Effector CD4-positive, alpha-beta T cell (primary cell): ENCODE measurements at regions not wholly inside any gene's neighbourhood (a gene's known extent, or its start where the extent isn't known, plus 50 kb on each side); places are given as distances from the start of the nearest gene placed in this dataset.
"Not testable (repeated sequence)": the region's sequence is repeated elsewhere in the genome, so short reads cannot be mapped to it uniquely, and the experiment has no call there.

Experiments used
- DNase-seq: peaks from one replicate; pipeline ENCODE4 v3.0.0-alpha.2; 2020

DNA sequence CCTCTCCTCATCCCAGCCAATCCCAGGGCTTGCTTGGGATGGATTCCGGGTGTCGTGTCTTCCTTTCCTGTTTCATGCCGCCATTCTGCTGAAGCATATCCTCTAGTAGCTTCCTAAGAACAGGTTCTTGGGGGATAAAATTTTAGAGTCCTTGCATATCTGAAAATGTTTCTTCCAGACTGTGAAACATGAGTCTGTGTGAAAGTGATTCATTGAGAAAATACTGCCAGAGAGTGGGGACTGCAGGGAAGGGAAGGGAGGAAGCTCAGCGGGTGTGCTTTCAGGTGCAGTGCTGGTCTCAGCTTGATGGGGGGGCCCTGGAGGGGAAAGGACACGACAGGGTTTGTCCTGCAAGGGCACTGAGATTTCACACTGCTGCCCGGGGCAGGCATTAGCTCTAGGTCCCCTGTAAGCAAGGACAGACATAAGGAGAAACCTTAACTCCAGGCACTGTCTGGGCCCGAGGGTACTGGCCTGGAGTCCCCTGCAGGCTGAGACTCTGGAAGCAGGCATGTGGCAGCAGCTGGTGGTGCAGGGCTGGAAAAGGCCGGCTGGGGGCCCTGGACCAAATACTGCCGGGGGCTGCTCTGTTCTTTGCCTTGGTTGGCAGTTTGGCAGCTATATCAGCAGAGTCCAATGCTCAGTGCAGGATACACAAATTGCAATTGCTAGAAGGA, 97.6 kb upstream of the HS6ST1 start:
- DNase-seq, result no peak

DNA sequence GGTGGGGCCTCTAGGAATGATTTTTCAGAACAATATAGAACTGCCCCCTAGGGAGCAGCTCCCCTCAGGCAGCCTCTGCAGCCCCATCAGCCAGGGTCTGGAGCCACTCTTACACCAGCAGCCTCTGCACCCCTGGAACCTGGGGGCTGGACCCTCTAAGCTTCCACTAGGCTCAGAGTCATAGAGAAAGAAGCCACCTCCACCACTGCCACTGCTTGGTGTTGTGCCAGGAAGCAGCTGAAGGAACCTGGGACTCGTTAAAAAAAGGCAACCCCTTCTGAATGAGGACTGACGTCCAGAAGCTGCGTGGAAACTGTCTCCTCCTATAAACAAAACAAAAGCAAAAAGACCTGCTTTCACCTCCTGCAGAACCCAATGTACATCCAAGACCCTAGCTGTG, 98.1 kb upstream of the HS6ST1 start:
- no peak for DNase-seq

DNA sequence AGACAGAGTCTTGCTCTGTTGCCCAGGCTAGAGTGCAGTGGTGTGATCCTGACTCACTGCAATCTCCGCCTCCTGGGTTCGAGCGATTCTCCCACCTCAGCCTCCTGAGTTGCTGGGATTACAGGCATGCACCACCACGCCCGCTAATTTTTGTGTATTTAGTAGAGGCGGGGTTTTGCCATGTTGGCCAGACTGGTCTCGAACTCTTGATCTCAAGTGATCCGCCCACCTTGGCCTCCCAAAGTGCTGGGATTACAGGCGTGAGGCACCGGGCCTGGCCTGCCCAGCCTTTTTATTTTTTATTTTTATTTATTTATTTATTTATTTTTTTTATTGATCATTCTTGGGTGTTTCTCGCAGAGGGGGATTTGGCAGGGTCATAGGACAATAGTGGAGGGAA, 98.6 kb upstream of the HS6ST1 start:
- not testable (repeated sequence) for DNase-seq

DNA sequence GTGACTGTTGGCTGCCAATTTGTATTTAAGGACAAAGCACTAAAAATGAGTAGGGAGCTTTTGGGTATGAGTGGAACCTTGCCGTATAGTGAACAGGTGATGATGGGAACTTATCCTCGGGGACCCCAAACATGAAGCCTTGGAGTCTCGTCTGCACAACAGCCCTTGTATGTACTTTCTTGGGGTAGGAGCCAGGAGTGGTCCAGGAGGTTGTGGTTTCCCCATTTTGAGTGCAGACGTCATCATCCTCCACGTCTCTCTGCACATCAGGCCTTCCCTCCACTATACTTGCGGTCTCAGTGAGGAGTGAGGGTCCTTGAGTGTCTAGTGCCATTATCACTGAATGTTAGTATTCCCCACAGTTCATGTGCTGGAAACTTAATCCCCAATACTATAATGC, 101.5 kb upstream of the HS6ST1 start:
- no peak for DNase-seq

DNA sequence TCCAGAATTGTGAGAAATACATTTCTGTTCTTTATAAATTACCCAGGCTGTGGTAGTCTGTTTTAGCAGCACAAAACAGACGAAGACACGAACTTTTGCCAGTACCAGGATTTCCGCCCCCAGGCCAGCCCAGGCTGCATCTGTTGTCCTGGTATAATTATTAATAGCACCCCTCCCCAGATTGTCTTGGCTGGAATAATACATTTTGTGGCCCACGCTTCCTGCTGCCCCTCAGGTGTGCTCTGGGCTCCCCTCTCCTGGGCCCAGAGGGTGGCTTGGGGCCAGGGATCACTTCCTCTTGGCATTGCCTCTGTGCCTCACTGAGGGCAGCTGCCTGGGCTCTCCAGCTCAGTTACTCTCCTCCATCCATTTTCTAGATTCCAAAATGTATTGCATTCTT, 102.1 kb upstream of the HS6ST1 start:
- DNase-seq, result no peak

DNA sequence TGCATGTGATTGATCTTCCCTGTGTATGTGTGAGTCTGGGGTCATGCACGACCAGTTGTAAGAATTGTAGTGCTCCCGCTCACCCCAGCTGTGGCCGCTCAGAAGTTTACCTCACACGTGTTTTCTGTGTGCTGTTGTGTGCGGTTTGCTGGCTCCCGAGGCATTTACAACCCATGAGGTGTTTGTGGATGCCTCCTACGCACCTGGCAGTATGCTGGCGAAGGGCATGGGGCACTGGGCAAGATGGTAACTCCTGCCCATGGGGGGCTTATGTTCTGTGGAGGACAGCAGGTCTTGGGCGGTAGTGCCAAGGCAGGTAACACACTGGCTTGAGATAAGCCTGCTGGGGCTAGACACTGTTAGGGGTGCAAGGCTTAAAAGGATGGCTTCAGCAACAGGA, 102.6 kb upstream of the HS6ST1 start:
- no peak for DNase-seq

DNA sequence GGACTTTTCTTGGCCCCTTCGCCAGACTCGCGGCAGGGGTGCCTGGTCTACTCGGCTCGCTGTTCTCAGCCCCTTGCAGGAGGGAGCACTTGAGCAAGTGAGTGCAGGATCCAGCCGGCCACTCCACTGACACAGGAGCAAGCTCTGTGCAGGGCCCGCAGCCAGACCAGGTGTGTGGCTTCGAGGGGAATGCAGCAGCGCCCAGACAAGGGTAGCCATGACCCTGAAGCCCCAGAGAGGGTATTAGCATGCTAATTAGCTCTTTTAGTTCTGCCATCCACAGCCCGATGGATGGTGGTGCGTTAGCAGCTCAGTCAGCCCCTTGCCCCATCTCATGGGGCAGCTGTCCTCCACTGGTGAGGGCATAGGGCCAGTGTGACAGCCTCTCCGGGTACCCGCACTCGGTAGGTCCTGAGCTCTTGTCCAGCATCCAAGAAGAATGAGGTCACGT, 103.2 kb upstream of the HS6ST1 start:
- no peak for DNase-seq

DNA sequence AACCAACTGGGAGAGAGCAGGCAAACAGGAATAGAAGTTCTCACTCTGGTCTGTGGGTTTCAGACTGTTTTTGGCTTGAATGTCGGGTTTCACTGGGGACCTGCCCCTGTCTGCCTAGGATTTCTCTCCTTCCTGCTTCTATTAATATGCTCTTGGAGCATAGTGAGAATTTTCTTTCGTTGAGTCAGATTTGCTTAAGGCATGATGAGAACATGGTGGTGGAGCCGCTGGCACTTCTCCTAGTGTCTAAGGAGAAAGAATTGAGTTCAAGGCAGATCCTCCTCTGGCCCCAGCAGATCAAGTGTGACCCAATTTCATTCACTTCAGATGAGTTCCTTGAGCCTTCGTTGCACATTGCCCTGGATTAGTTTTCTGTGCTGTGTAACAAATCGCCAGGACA, 103.9 kb upstream of the HS6ST1 start:
- DNase-seq, result no peak

DNA sequence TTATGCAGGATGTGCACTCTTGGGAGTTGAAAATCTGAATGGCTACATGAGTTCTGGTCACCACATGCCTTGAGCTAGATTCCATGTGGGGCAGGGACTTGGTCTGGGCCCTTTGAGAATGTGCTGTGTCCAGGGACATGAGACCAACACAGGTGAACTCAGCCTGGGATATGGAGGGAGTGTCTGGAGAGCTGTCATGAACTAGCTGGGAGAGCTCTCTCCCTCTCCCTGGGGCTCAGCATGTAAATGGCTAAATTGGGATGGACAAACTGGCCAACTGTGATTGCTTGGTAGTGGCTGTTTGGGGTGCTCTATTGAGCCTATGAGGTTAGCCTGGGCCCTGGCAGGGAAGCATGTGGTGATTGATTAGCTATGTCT, 105.1 kb upstream of the HS6ST1 start:
- no peak for DNase-seq

DNA sequence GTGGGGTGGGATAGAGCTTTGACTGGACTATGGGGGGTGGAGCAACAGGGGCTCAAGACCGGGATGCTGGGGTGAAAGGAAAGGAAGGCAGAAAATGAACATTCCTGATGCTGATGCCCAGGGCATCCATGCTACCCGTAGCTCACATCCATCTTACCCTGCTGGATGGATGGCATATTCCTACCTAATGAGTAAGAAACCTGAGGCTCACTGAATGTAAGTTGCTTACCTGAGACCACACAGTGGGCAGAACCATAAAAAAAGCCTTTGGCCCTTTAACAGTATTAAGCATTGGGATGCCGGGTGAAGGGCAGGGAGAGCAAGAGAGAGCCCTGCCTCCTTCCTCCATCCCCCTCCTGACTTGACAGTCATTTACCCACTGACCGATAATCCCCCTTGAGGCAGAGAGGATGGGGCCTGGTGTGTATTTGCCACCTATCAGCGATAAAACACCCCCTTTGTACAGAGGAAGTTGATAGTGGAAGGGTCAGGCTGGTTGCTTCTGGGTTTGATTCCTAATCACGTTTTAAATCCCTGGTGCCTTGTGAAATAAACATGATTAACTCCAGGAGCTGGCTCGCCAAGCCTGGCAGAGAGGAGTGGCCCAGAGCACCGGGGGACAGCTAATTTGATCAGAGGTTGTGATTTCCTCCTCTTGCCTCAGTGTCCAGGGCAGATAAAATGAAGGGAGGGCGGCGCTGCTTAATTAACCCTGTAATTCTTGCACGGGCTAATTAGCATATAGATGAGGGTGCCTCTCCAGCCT, 105.9 kb upstream of the HS6ST1 start:
- no peak for DNase-seq

DNA sequence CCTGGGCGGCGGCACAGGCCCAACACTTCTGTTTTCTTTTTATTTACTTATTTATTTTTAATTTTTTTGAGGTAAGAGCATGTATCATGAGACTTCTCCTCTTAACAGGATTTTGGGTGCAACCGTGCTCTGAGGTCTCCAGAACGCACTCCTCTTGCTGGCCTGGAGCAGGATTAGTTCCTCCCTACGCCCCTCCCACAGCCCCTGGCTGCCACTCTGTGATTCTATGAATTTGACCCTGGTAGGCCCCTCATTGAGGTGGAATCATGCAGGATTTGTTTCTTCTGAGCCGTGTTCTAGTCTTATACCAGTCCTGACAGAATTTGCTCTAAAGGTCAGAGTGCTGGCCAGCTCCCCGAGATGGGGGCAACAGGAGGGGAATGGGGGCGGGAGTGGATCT, 106.5 kb upstream of the HS6ST1 start:
- DNase-seq, result no peak

DNA sequence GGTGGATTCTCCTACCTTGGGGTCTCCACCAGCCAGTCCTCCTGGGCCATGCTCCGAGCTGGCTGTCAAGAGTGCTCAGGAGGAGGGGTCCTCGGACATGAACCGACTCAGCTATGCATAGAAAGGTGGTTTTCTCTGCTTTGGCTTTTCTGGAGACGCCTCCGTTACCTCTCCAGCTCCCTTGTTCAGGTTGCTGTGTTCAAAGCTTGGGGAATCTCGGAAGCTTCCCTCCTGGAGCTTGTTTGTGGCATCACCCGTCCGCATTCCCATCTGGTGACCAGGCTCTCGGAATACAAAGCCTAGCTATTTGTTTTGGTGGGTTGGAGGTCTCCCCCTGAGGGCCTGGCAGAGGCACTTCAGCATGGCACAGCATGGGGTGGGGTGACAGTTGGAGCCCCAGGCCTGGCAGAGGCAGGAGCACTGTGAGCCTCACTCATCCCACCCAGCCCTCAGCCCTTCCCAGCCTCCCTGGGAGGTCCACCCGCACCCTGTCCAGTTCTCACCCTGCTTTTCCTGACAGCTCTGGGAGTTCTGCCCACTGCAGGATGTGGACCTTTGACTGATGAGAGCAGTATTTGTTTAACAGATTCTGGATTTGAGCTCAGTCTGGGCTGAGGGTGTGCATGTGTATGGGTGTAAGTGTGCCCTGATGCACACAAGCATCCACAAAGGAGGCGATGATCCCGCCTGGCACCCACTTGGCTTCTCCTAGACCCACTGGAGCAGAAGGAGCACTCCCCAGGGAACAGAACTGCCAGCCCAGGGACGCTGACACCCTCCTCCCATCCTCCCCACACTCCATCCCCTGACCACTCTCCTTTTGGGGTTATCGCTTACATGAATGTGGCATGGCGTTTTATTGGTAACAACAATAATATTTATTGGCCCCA, 107.3 kb upstream of the HS6ST1 start:
- DNase-seq, result no peak

DNA sequence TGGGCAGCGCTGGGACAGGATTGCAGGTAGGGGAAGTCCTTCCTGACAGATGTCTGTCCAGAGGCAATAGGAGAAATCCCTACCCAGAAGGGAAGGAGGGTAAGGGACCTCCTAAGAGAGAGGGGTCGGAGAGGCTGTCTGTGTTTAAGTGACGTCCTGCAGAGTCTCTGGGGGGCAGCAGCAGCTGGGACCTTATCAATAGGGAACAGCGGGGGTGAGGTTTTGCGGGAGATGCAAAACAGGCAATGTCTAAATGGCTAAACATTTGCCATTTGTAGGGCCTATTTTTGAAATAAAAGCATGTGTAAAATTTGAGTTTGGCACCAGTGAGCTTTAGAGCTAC, 108.7 kb upstream of the HS6ST1 start:
- DNase-seq, result no peak

DNA sequence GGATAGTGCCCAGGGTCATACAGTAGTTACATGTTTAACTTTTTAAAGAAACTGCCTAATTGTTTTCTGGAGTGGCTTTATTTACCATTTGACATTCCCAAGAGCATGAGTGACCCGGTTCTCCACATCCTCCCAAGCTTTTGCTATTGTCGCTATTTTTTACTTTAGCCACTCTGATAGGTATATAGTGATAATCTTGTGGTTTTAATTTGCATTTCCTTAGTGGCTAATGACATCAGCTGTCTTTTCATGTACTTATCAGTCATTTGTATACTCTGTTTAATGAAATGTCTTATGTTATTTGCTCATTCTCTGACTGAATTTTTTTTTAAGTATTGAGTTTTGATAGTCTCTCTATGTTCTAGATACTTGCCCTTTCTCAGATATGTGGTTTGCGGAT, 109.7 kb upstream of the HS6ST1 start:
- DNase-seq, result no peak

DNA sequence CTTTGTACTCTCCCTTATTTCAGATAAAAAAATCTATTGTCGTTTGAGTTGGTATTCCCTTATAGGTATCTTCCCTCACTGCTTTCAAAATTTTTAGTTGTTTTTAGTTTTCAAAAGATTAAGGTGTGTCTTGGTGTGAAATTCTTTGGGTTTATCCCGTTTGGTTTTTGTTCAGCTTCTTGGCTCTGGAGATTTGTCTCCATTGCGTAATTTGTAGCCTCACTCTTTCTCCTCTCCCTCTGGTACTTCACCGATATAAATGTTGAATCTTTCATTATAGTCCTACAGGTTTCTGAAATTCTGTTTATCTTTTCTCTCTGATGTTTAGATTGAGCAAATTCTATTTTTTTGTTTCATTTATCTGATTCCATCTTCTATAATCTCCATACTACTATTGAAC, 113.8 kb upstream of the HS6ST1 start:
- DNase-seq, result no peak

DNA sequence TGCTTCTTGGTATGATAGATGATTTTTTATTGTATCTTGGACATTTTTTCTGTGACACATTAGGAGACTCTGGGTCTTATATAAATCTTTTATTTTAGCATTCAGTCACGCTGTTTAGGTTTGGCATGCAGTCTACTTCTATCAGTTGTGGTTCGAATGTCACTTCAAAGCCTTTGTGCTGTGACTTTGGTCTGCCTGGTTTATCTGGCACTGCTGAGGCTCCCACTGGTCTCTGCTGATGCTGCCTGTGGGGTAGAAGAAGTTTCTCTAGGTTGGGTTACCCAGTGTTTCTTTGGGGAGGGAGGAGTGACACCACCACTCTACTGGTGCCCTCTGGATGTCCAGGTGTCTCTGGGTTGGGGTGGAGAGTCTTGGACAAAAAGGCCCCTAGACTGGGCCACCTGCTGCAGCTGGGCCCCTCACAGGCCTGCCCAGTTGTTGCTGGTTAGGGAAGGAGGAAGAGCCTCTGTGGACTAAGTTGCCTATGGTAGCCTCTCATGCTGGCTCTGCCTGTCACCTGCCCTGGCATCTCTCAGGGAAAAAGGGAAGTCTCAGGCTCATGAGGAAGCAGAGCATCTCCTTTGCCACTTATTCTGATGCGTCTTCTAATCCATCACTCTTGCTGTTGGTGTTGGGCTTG, 115.4 kb upstream of the HS6ST1 start:
- DNase-seq, result no peak

DNA sequence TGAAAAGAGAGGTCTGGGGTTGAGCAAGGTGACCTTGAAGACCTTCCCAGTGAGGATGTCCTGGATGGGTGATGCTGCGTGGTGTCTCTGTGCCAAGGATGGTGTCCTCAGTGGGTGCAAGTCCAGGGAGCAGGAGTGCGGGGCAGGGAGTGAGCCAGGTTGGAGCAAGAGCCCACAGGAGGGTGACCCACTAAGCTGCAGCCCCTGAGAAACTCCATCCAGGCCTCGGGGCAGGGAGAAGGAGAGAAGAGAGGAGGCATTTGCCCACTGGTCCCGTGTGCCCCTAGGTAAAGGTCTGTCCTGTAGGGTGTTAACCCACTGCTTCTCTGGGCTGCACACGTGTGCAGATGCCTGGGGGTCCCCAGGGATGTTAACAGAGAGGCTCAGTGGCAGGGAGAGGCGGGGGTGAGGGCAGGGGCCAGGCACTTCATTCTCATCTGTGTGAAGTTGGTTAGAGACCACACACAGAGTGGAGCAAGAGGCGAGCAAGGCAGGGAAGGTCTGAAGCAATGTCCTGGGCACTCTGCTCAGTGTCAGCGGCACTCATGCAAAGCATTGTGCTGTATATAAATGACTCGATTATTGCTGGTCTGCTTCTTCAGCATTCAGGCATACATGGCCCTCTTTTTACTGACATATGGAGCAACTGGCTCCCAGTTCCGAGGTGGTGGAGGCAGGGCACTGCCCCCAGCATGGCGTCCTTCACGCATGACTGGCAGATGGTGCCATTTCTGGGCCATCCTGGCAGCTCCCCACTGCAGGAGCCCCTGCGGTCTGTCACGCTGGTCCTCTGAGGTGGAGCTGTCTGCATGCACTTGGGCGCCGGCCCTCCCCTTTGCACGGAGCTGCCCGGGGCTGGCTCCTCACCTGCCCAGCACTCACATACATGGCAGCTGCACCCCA, 117.2 kb upstream of the HS6ST1 start:
- no peak for DNase-seq

DNA sequence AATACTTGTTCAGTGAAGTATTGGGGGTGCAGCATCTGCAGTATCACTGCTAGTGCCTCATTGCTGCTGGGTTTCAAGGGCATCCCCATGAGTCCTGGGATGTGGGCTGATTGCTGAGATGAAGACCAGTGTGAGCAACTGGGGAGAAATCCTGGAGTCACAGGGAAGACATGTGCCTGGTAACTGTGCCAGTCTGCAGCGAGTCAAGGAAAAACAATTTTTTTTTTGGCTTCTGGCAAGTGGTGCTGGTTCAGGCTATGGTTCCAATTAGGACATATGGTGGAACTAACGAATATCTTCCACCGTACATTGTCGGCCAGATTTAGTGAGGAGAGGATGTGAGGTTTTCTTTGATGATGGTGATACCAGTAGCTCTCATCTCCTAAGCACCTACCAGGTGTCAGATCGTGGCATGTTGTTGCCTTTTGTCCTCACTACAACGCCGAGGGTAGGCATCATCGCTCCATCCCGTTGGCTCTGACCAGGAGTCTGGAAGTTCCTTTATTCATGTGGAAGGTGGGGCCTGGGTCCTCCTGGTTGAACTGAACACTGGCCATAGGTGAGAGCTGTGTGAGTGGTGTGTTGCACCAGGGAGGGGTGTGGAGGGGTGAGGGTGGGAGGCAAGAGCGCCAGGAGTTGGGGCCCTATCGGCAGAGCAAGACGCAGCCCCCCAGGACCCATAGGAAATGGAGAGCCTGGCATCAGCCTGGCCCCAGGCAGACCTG, 118.0 kb upstream of the HS6ST1 start:
- no peak for DNase-seq

DNA sequence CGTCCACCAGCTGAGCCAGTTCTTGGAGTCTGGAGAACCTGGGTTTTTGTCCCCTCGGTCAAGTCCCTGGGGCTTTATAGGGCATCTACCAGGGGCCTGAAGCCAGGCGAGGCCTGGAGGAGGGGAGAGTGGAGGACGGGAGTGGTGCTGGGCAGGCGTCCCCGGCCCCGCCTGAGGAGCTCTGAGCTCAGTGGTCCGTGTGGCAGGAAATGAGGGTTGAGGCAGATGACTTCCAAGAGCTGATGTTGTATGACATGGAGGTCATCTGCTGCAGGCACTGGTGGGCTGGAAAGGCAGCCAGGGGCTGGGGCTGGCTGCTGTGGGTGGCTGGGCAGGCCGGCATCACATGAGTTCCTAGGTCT, 118.5 kb upstream of the HS6ST1 start:
- DNase-seq, result no peak

DNA sequence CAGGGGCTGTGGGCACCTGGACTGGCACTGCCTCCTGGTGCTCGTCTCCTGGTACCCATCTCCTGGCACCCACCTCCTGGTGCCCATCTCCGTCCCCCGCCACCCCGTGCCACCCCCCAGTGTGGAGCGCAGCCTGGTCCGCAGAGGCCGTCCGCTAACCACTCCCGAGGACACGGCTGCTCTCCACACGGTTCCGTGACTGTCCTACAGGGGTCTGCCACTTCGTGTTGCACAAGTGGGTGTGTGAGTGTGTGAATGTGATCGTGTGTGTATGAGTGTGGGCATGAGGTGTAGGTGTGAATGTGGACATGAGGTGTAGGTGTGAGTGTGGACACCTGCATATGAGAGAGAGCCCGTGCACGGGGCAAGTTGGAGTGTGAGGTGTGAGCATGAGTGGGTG, 119.4 kb upstream of the HS6ST1 start:
- DNase-seq, result no peak

DNA sequence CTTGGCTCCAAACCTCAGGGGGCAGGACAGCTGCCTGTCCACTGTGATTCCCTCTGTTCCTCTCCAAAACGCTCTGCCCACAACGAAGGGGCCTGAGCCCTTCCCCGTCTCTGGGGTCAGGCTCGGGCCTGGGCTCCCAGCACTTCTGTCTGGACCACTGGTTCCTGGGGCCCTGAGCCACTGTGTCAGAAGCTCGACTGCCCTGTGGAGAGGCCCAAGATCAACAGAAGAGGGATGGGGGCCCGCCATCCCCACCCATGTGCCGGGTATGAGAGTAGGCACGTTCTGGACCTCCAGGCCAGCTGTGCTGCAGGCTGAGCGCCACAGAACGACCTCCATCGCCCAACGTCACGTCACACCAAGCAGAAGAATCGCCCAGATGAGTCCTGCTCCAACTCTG, 119.9 kb upstream of the HS6ST1 start:
- no peak for DNase-seq
